ENCODE measurements at regions not wholly inside any gene's neighbourhood (a gene's known extent, or its start where the extent isn't known, plus 50 kb on each side); places are given as distances from the start of the nearest gene placed in this dataset.

DNA sequence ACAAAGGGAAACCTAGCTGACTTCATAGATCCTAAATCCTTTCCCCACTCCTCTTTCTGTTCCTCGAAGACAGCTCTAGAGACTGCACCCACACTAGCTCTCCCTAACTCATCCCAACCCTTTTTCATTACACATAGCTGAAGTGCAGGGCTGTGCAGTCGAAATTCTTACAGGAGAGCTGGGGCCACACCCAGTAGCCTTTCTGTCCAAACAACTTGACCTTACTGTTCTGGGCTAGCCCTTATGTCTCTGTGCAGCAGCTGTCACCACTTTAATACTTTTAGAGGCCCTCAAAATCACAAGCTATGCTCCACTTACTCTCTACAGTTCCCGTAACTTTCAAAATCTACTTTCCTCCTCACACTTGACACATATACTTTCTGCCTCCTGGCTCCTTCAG is 666.1 kb upstream of the PKDCC start:
- Histone ChIP-seq H3K79me2 (ENCODE audit: insufficient read depth, low read length) (no peaks in the 10 kb centered on the region), H4K20me1 (ENCODE audit: insufficient read depth, low read length) (no peaks in the 10 kb centered on the region), H3K4me3 (ENCODE audit: insufficient read depth, low read depth, low read length) (no peak overlapping the region), H2AFZ (ENCODE audit: low read depth, low read length) (no peak overlapping the region), H3K9ac (ENCODE audit: low read length) (no peak overlapping the region), H3K27ac (ENCODE audit: low read depth, low read length) (no peak overlapping the region), H3K4me1 (ENCODE audit: insufficient read depth, low read length) (no peaks in the 10 kb centered on the region), H3K36me3 (ENCODE audit: insufficient read depth, low read length) (no peaks in the 10 kb centered on the region), H3K9me3 (ENCODE audit: insufficient read depth, low read depth, low read length) (no peaks in the 10 kb centered on the region), H3K27me3 (ENCODE audit: insufficient read depth, low read length) (no peaks in the 10 kb centered on the region), H3K4me2 (ENCODE audit: low read length) (no peak overlapping the region)
- Mint-ChIP-seq H3K4me3 (ENCODE audit: unreplicated experiment) (no peak overlapping the region), H3K27me3 (ENCODE audit: low read depth, unreplicated experiment) (no peaks in the 10 kb centered on the region), H3K4me1 (ENCODE audit: low read depth, unreplicated experiment) (no peaks in the 10 kb centered on the region), H3K36me3 (ENCODE audit: low read depth, unreplicated experiment) (no peaks in the 10 kb centered on the region), H3K27ac (ENCODE audit: unreplicated experiment) (no peak overlapping the region), H3K9me3 (ENCODE audit: unreplicated experiment) (no peaks in the 10 kb centered on the region)
- no peak for DNase-seq (ENCODE audit: low read depth)
- TF ChIP-seq CTCF (IDR thresholded peaks at IDR 0.05; ENCODE audit: insufficient read depth, low read depth, low read length) (no peak), EZH2 (IDR thresholded peaks at IDR 0.05; ENCODE audit: insufficient read depth, low read length) (no peak)
- no peak for FAIRE-seq

- no peak overlapping the region for H2AFZ ChIP-seq (ENCODE audit: low read depth, low read length)
- H3K27ac ChIP-seq (ENCODE audit: low read depth, low read length), result no peak overlapping the region
- no peak for TF ChIP-seq EZH2 (IDR thresholded peaks at IDR 0.05; ENCODE audit: insufficient read depth, low read length)
- TF ChIP-seq CTCF (IDR thresholded peaks at IDR 0.05; ENCODE audit: insufficient read depth, low read depth, low read length), result no peak
- H3K27me3 Mint-ChIP-seq (ENCODE audit: low read depth, unreplicated experiment), result no peaks in the 10 kb centered on the region
- H4K20me1 ChIP-seq (ENCODE audit: insufficient read depth, low read length), result no peaks in the 10 kb centered on the region
- no peaks in the 10 kb centered on the region for H3K4me1 Mint-ChIP-seq (ENCODE audit: low read depth, unreplicated experiment)
- DNase-seq (ENCODE audit: low read depth), result no peak
- no peaks in the 10 kb centered on the region for H3K9me3 ChIP-seq (ENCODE audit: insufficient read depth, low read depth, low read length)
- no peak overlapping the region for H3K4me3 ChIP-seq (ENCODE audit: insufficient read depth, low read depth, low read length)
- no peak overlapping the region for H3K4me2 ChIP-seq (ENCODE audit: low read length)
- no peak overlapping the region for H3K4me3 Mint-ChIP-seq (ENCODE audit: unreplicated experiment)
- H3K36me3 ChIP-seq (ENCODE audit: insufficient read depth, low read length), result no peaks in the 10 kb centered on the region
- FAIRE-seq, result no peak
- no peaks in the 10 kb centered on the region for H3K36me3 Mint-ChIP-seq (ENCODE audit: low read depth, unreplicated experiment)
- H3K4me1 ChIP-seq (ENCODE audit: insufficient read depth, low read length), result no peaks in the 10 kb centered on the region
- no peaks in the 10 kb centered on the region for H3K9me3 Mint-ChIP-seq (ENCODE audit: unreplicated experiment)
- H3K9ac ChIP-seq (ENCODE audit: low read length), result no peak overlapping the region
- no peaks in the 10 kb centered on the region for H3K27me3 ChIP-seq (ENCODE audit: insufficient read depth, low read length)
- H3K79me2 ChIP-seq (ENCODE audit: insufficient read depth, low read length), result no peaks in the 10 kb centered on the region
- no peak overlapping the region for H3K27ac Mint-ChIP-seq (ENCODE audit: unreplicated experiment)
These were observed 660.3 kb upstream of the PKDCC start for GRCh38 chr2:41387519-41387918.

- TF ChIP-seq EZH2 (IDR thresholded peaks at IDR 0.05; ENCODE audit: insufficient read depth, low read length) (no peak), CTCF (IDR thresholded peaks at IDR 0.05; ENCODE audit: insufficient read depth, low read depth, low read length) (no peak)
- Mint-ChIP-seq H3K9me3 (ENCODE audit: unreplicated experiment) (no peaks in the 10 kb centered on the region), H3K27me3 (ENCODE audit: low read depth, unreplicated experiment) (no peaks in the 10 kb centered on the region), H3K4me3 (ENCODE audit: unreplicated experiment) (no peak overlapping the region), H3K4me1 (ENCODE audit: low read depth, unreplicated experiment) (no peaks in the 10 kb centered on the region), H3K36me3 (ENCODE audit: low read depth, unreplicated experiment) (no peaks in the 10 kb centered on the region), H3K27ac (ENCODE audit: unreplicated experiment) (no peak overlapping the region)
- Histone ChIP-seq H3K27ac (ENCODE audit: low read depth, low read length) (no peak overlapping the region), H3K9ac (ENCODE audit: low read length) (no peak overlapping the region), H3K79me2 (ENCODE audit: insufficient read depth, low read length) (no peaks in the 10 kb centered on the region), H3K36me3 (ENCODE audit: insufficient read depth, low read length) (no peaks in the 10 kb centered on the region), H3K27me3 (ENCODE audit: insufficient read depth, low read length) (no peaks in the 10 kb centered on the region), H2AFZ (ENCODE audit: low read depth, low read length) (no peak overlapping the region), H3K4me3 (ENCODE audit: insufficient read depth, low read depth, low read length) (no peak overlapping the region), H3K4me2 (ENCODE audit: low read length) (no peak overlapping the region), H4K20me1 (ENCODE audit: insufficient read depth, low read length) (no peaks in the 10 kb centered on the region), H3K9me3 (ENCODE audit: insufficient read depth, low read depth, low read length) (no peaks in the 10 kb centered on the region), H3K4me1 (ENCODE audit: insufficient read depth, low read length) (no peaks in the 10 kb centered on the region)
- FAIRE-seq, result no peak
- DNase-seq (ENCODE audit: low read depth), result no peak
These were observed 654.2 kb upstream of the PKDCC start for GRCh38 chr2:41393621-41394020.

Data from astrocyte (in vitro differentiated cells and primary cell).